ENCODE measurements at regions not wholly inside any gene's neighbourhood (a gene's known extent, or its start where the extent isn't known, plus 50 kb on each side); places are given as distances from the start of the nearest gene placed in this dataset.
"Not testable (repeated sequence)": the region's sequence is repeated elsewhere in the genome, so short reads cannot be mapped to it uniquely, and the experiment has no call there.

- TF ChIP-seq, protein P1, sequence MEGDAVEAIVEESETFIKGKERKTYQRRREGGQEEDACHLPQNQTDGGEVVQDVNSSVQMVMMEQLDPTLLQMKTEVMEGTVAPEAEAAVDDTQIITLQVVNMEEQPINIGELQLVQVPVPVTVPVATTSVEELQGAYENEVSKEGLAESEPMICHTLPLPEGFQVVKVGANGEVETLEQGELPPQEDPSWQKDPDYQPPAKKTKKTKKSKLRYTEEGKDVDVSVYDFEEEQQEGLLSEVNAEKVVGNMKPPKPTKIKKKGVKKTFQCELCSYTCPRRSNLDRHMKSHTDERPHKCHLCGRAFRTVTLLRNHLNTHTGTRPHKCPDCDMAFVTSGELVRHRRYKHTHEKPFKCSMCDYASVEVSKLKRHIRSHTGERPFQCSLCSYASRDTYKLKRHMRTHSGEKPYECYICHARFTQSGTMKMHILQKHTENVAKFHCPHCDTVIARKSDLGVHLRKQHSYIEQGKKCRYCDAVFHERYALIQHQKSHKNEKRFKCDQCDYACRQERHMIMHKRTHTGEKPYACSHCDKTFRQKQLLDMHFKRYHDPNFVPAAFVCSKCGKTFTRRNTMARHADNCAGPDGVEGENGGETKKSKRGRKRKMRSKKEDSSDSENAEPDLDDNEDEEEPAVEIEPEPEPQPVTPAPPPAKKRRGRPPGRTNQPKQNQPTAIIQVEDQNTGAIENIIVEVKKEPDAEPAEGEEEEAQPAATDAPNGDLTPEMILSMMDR (conservative IDR thresholded peaks at IDR 0.05; ENCODE audit: low read length) = not testable (repeated sequence)
- TF ChIP-seq EZH2phosphoT487 (IDR thresholded peaks at IDR 0.05; ENCODE audit: borderline replicate concordance, low read depth, low read length) = not testable (repeated sequence)
Measured at GRCh38 chr3:75960031-75960430, 174.7 kb upstream of the ZNF717 start.
